Fibroblast of skin of left biceps (primary cell): ENCODE measurements at regions not wholly inside any gene's neighbourhood (a gene's known extent, or its start where the extent isn't known, plus 50 kb on each side); places are given as distances from the start of the nearest gene placed in this dataset.
"Not testable (repeated sequence)": the region's sequence is repeated elsewhere in the genome, so short reads cannot be mapped to it uniquely, and the experiment has no call there.

ENCODE experiments used
- DNase-seq, 2 experiments: peaks; one replicate each; pipeline ENCODE4 v3.0.0-alpha.2; 2013; ENCODE audit warnings: low read depth in 2 of 2

DNA sequence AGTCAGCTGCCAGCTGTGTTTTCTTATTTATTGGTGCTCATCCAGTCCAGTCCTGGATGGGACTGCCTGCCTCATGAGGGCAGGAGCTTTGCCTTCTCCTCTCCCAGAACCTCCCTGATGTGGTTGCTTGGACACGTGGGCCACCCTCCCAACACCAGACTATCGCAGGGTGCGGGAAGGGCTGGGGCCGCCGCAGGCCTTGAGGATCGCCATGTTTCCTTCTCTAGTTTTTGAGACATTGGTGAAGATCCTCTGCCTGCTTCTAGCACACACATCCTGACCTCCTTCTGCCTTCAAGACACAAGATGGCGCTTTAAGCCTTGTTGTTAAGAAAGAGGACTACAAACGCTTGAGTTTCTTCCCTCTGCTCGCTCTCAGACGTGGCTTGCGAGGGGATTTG lies 2937.0 kb downstream of the RPIA start:
- DNase-seq = not testable (repeated sequence)

- DNase-seq = peak; percentile 10 to 18
Measured at GRCh38 chr2:91657193-91657592, 2965.7 kb downstream of the RPIA start.

GRCh38 chr2:91658336-91658735 lies 2966.9 kb downstream of the RPIA start:
- DNase-seq = not testable (repeated sequence)

GRCh38 chr2:91659189-91659916 lies 2967.9 kb downstream of the RPIA start:
- DNase-seq = not testable (repeated sequence)

DNA sequence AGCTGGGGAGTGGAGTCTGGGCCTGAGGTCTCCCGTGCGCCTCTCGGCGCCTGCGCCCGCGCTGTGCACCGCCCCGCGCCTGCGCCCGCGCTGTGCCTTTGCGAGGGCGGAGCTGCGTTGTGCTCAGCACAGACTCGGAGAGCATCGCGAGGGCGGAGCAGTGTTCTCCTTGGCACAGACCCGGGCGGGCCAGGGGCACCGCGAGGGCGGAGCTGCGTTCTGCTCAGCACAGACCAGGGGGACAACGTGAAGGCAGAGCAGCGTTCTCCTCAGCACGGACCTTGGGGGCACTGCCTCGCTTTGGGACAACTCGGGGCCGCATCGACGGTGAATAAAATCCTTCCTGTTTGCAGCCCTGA lies 2968.4 kb downstream of the RPIA start:
- DNase-seq = peak in 1 of 2 experiments; percentile 4

DNA sequence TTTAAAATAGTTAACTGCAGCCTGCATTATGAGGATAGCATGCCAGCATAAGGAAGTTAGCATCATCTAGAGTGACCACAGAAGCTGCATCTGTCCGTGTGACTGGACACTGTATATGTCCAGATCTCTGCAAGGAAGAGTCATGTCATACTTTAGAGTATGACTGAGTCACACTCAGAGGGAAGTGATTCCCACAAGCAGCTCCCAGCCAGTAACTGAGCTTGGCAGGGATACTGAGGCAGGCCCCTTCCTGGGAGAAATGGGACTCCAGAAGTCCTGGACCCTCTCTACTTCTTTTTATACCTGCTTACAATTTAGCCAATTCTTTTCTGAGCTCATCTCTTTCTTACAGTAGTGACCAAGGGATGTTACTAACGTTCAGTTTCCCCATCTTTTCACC lies 2975.9 kb downstream of the RPIA start:
- DNase-seq = not testable (repeated sequence)

DNA sequence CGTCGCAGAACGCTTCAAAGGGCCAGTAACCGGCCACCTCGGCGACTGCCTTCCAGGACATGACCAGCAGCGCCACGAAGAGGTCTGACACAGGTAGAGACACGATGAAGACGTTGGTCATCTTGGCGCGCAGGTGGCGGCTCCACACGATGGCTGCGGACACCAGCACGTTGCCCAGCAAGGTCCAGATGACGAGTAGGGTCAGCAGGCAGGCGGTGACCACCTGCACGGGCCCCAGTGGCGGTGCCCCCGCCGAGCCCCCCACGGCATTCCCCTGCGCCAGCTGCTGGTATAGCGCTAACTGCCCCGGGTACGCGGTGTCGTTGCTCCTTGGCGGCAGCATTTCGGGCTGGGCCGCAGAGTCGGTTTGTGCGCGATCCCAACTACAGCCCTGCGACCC lies 2994.1 kb downstream of the RPIA start:
- not testable (repeated sequence) for DNase-seq

- DNase-seq = not testable (repeated sequence)
Measured at GRCh38 chr2:91686046-91686445, 2994.6 kb downstream of the RPIA start.
